Natural killer cell (primary cell): ENCODE measurements at regions not wholly inside any gene's neighbourhood (a gene's known extent, or its start where the extent isn't known, plus 50 kb on each side); places are given as distances from the start of the nearest gene placed in this dataset.

Source experiments
- ATAC-seq, 3 donors: fragments of 150-1000 bp in 2 of 3; fragments of 200-7000 bp in 1 of 3; cut with Tn5 transposase; 1 replicate in 1 of 3; 2 replicates in 2 of 3; pipeline ENCODE4 v1.10.0; 2021; ENCODE audit warnings: mild to moderate bottlenecking in 2 of 3, moderate library complexity in 2 of 3
- DNase-seq, 2 donors: peaks; one replicate each; pipeline versions ENCODE4 v3.0.0 to v3.0.0-alpha.2; 2013 to 2021; ENCODE audit warnings: mixed read lengths in 1 of 2
- H3K27ac ChIP-seq: one replicate; pipeline ENCODE4 v1.5.1; 2013; ENCODE audit warnings: mild to moderate bottlenecking, low read length
- H3K27me3 ChIP-seq: one replicate; pipeline ENCODE4 v1.6.1; 2013; ENCODE audit warnings: low read length; ENCODE audit not compliant: control insufficient read depth, insufficient read depth
- H3K36me3 ChIP-seq: one replicate; pipeline ENCODE4 v1.6.1; 2013; ENCODE audit warnings: low read length; ENCODE audit not compliant: control insufficient read depth, insufficient read depth
- H3K4me1 ChIP-seq: one replicate; pipeline ENCODE4 v1.6.1; 2013; ENCODE audit warnings: low read length; ENCODE audit not compliant: control insufficient read depth, insufficient read depth
- H3K4me3 ChIP-seq: one replicate; pipeline ENCODE4 v1.5.1; 2013; ENCODE audit warnings: low read length
- H3K9me3 ChIP-seq: one replicate; pipeline ENCODE4 v1.6.1; 2013; ENCODE audit warnings: low read length; ENCODE audit not compliant: control insufficient read depth, insufficient read depth
- H3K27ac Mint-ChIP-seq, 2 donors: one replicate each; pipeline ENCODE4 v1.8.0; 2022; ENCODE audit warnings: mild to moderate bottlenecking in 2 of 2, mixed read lengths in 2 of 2, moderate library complexity in 1 of 2
- H3K27me3 Mint-ChIP-seq, 2 donors: one replicate each; pipeline ENCODE4 v1.8.0; 2022; ENCODE audit warnings: low read depth in 2 of 2, mixed read lengths in 2 of 2
- H3K36me3 Mint-ChIP-seq: one replicate; pipeline ENCODE4 v1.8.0; 2022; ENCODE audit warnings: mixed read lengths
- H3K4me1 Mint-ChIP-seq, 2 donors: one replicate each; pipeline ENCODE4 v1.8.0; 2022; ENCODE audit warnings: mixed read lengths in 2 of 2
- H3K4me3 Mint-ChIP-seq: one replicate; pipeline ENCODE4 v1.8.0; 2022; ENCODE audit warnings: mild to moderate bottlenecking, moderate library complexity, mixed read lengths
- H3K9me3 Mint-ChIP-seq, 2 donors: one replicate each; pipeline ENCODE4 v1.8.0; 2022; ENCODE audit warnings: mixed read lengths in 2 of 2
- CTCF ChIP-seq: fragments of 200-600 bp; IDR thresholded peaks from one replicate; pipeline ENCODE4 v1.8.0; 2022; ENCODE audit warnings: antibody characterized with exemption
- WGBS: methylation state at CpG from one replicate; pipeline ENCODE4 v1.1.7; 2013; ENCODE audit warnings: missing lambda C conversion rate; ENCODE audit not compliant: insufficient coverage; 5-methylcytosine and 5-hydroxymethylcytosine counted together
- intact Hi-C: fragments of 100-400 bp; cut with micrococcal nuclease; formaldehyde crosslinking; loops from one replicate; pipeline ENCODE4 v1.14.2; 2022

GRCh38 chr10:108899670-108900069 lies 1023.6 kb downstream of the XPNPEP1 start:
- H3K27me3 ChIP-seq: no peaks in the 10 kb centered on the region
- H3K36me3 ChIP-seq: no peaks in the 10 kb centered on the region
- H3K4me3 Mint-ChIP-seq: no peak overlapping the region
- no peaks in the 10 kb centered on the region for H3K4me1 ChIP-seq
- no peaks in the 10 kb centered on the region for H3K27me3 Mint-ChIP-seq
- no peak overlapping the region for H3K27ac Mint-ChIP-seq
- no peak for TF ChIP-seq CTCF
- H3K36me3 Mint-ChIP-seq: no peaks in the 10 kb centered on the region
- intact Hi-C loops: no loop called here
- WGBS: 67% methylated on average over 3 of the region's 3 CpGs
- DNase-seq: no peak
- ATAC-seq: no peak
- H3K27ac ChIP-seq: no peak overlapping the region
- H3K4me3 ChIP-seq: no peak overlapping the region
- no peaks in the 10 kb centered on the region for H3K9me3 ChIP-seq
- H3K9me3 Mint-ChIP-seq: peaks cover 8 to 13% of the 10 kb centered on the region in 2 donors
- H3K4me1 Mint-ChIP-seq: no peaks in the 10 kb centered on the region

- ATAC-seq (no peak), DNase-seq (no peak)
- Histone ChIP-seq H3K27ac (no peak overlapping the region), H3K27me3 (no peaks in the 10 kb centered on the region), H3K4me1 (no peaks in the 10 kb centered on the region), H3K36me3 (no peaks in the 10 kb centered on the region), H3K4me3 (no peak overlapping the region), H3K9me3 (peaks cover 7% of the 10 kb centered on the region)
- WGBS: 79% methylated on average over 8 of the region's 8 CpGs
- intact Hi-C loops: no loop called here
- no peak for TF ChIP-seq CTCF
- H3K36me3 Mint-ChIP-seq: no peaks in the 10 kb centered on the region
- H3K4me3 Mint-ChIP-seq: no peak overlapping the region
- peaks cover 16 to 22% of the 10 kb centered on the region in 2 donors for H3K9me3 Mint-ChIP-seq
- H3K4me1 Mint-ChIP-seq: no peaks in the 10 kb centered on the region
- H3K27me3 Mint-ChIP-seq: no peaks in the 10 kb centered on the region
- H3K27ac Mint-ChIP-seq: no peak overlapping the region
Measured at GRCh38 chr10:108894402-108895301, 1028.7 kb downstream of the XPNPEP1 start.

- Histone ChIP-seq H3K4me3 (no peak overlapping the region), H3K27me3 (no peaks in the 10 kb centered on the region), H3K9me3 (no peaks in the 10 kb centered on the region), H3K27ac (no peak overlapping the region), H3K4me1 (no peaks in the 10 kb centered on the region), H3K36me3 (no peaks in the 10 kb centered on the region)
- Mint-ChIP-seq H3K9me3 (peaks cover 4 to 17% of the 10 kb centered on the region in 2 donors), H3K27ac (no peak overlapping the region), H3K36me3 (no peaks in the 10 kb centered on the region), H3K4me1 (no peaks in the 10 kb centered on the region), H3K27me3 (no peaks in the 10 kb centered on the region), H3K4me3 (no peak overlapping the region)
- no peak for DNase-seq
- ATAC-seq: no peak
- intact Hi-C loops: no loop called here
- WGBS: 69% methylated on average over 5 of the region's 5 CpGs
- TF ChIP-seq CTCF: no peak
Measured at GRCh38 chr10:108877095-108877561, 1046.2 kb downstream of the XPNPEP1 start.
